Mucosa of descending colon (tissue), 3 donors: ENCODE measurements at regions not wholly inside any gene's neighbourhood (a gene's known extent, or its start where the extent isn't known, plus 50 kb on each side); places are given as distances from the start of the nearest gene placed in this dataset.

Experiments used
- ATAC-seq: fragments of 200-7000 bp; cut with Tn5 transposase; one replicate; pipeline ENCODE4 v1.9.1; 2020; ENCODE audit warnings: mild to moderate bottlenecking, moderate library complexity
- DNase-seq, 3 donors: peaks; one replicate each; pipeline ENCODE4 v3.0.0-alpha.2; 2020
- H3K36me3 ChIP-seq: fragments of 200-600 bp; one replicate; pipeline ENCODE4 v1.8.0; 2021; ENCODE audit warnings: low read depth, mild to moderate bottlenecking
- H3K4me1 ChIP-seq: fragments of 200-600 bp; one replicate; pipeline ENCODE4 v1.8.0; 2021; ENCODE audit warnings: low read depth, mild to moderate bottlenecking
- H3K4me3 ChIP-seq: fragments of 200-600 bp; one replicate; pipeline ENCODE4 v1.8.0; 2021; ENCODE audit warnings: mild to moderate bottlenecking
- H3K9me3 ChIP-seq: fragments of 200-600 bp; one replicate; pipeline ENCODE4 v1.8.0; 2021; ENCODE audit warnings: mild to moderate bottlenecking
- CTCF ChIP-seq: fragments of 200-600 bp; IDR thresholded peaks from one replicate; pipeline ENCODE4 v1.8.0; 2022; ENCODE audit warnings: antibody characterized with exemption, mild to moderate bottlenecking
- intact Hi-C, 2 donors: fragments of 100-400 bp; cut with DNase I in 1 of 2; cut with micrococcal nuclease in 1 of 2; formaldehyde crosslinking; loops; one replicate each; pipeline versions ENCODE4 v1.11.0 to v1.11.1; 2022; cut with DNase I, micrococcal nuclease
- donor health status: DM: no; HTN: no; CAD: no; lungs with moderate emphysema.
- donor health status: DM: no; HTN: no; CAD: no.
- donor health status: DM: no; HTN: yes; CAD: no.

GRCh38 chr7:46810986-46811385 lies 770.9 kb downstream of the TNS3 start:
- no peaks in the 10 kb centered on the region for H3K9me3 ChIP-seq
- intact Hi-C loops: no loop called here
- H3K4me3 ChIP-seq: no peak overlapping the region
- no peaks in the 10 kb centered on the region for H3K36me3 ChIP-seq
- TF ChIP-seq CTCF: no peak
- no peak for ATAC-seq
- no peaks in the 10 kb centered on the region for H3K4me1 ChIP-seq
- no peak for DNase-seq

- Histone ChIP-seq H3K9me3 (no peaks in the 10 kb centered on the region), H3K36me3 (no peaks in the 10 kb centered on the region), H3K4me1 (no peaks in the 10 kb centered on the region), H3K4me3 (no peak overlapping the region)
- DNase-seq (no peak), ATAC-seq (no peak)
- intact Hi-C loops: no loop called here
- TF ChIP-seq CTCF: no peak
Measured at GRCh38 chr7:46809886-46810285, 772.0 kb downstream of the TNS3 start.

GRCh38 chr7:46806856-46807255 lies 775.1 kb downstream of the TNS3 start:
- intact Hi-C loops: no loop called here
- no peak for ATAC-seq
- Histone ChIP-seq H3K36me3 (no peaks in the 10 kb centered on the region), H3K9me3 (no peaks in the 10 kb centered on the region), H3K4me3 (no peak overlapping the region), H3K4me1 (no peaks in the 10 kb centered on the region)
- TF ChIP-seq CTCF: no peak
- DNase-seq: no peak

- no peak for ATAC-seq
- DNase-seq: no peak
Measured at GRCh38 chr7:46802479-46802878, 779.4 kb downstream of the TNS3 start.

GRCh38 chr7:46791188-46791587 lies 790.7 kb downstream of the TNS3 start:
- no peaks in the 10 kb centered on the region for H3K36me3 ChIP-seq
- intact Hi-C loops: no loop called here
- ATAC-seq: no peak

More at GRCh38 chr7:46802479-46802878, 779.4 kb downstream of the TNS3 start:
- no peaks in the 10 kb centered on the region for H3K36me3 ChIP-seq
- no peak overlapping the region for H3K4me3 ChIP-seq
- no peak for TF ChIP-seq CTCF
- H3K4me1 ChIP-seq: no peaks in the 10 kb centered on the region
- intact Hi-C loops: no loop called here
- no peaks in the 10 kb centered on the region for H3K9me3 ChIP-seq

More at GRCh38 chr7:46791188-46791587, 790.7 kb downstream of the TNS3 start:
- DNase-seq: no peak
- H3K4me1 ChIP-seq: no peaks in the 10 kb centered on the region
- H3K4me3 ChIP-seq: no peak overlapping the region
- no peak for TF ChIP-seq CTCF
- H3K9me3 ChIP-seq: no peaks in the 10 kb centered on the region
